Inferior parietal cortex (tissue), 1 donor: ENCODE measurements at regions not wholly inside any gene's neighbourhood (a gene's known extent, or its start where the extent isn't known, plus 50 kb on each side); places are given as distances from the start of the nearest gene placed in this dataset.
"Not testable (repeated sequence)": the region's sequence is repeated elsewhere in the genome, so short reads cannot be mapped to it uniquely, and the experiment has no call there.

Experiments
- DNase-seq: peaks from one replicate; pipeline ENCODE4 v3.0.0-alpha.2; 2016; ENCODE audit errors: extremely low spot score

GRCh38 chr2:39996653-39997080 is 217.6 kb upstream of the THUMPD2 start:
- DNase-seq: no peak

GRCh38 chr2:39995005-39995737 is 216.1 kb upstream of the THUMPD2 start:
- no peak for DNase-seq

- no peak for DNase-seq
Observed at GRCh38 chr2:39994151-39994550, 215.1 kb upstream of the THUMPD2 start.

GRCh38 chr2:39991298-39991697 is 212.2 kb upstream of the THUMPD2 start:
- DNase-seq: no peak

- no peak for DNase-seq
Observed at GRCh38 chr2:39990335-39990900, 211.4 kb upstream of the THUMPD2 start.

- no peak for DNase-seq
Observed at GRCh38 chr2:39989888-39990287, 210.8 kb upstream of the THUMPD2 start.

GRCh38 chr2:39981883-39982311 is 202.8 kb upstream of the THUMPD2 start:
- DNase-seq: no peak

- no peak for DNase-seq
Observed at GRCh38 chr2:39975476-39976020, 196.5 kb upstream of the THUMPD2 start.

- DNase-seq: no peak
Observed at GRCh38 chr2:39968037-39968436, 189.0 kb upstream of the THUMPD2 start.

- DNase-seq: not testable (repeated sequence)
Observed at GRCh38 chr2:39960681-39961080, 181.6 kb upstream of the THUMPD2 start.

- DNase-seq: no peak
Observed at GRCh38 chr2:39954346-39954745, 175.3 kb upstream of the THUMPD2 start.

GRCh38 chr2:39949131-39949530 is 170.1 kb upstream of the THUMPD2 start:
- no peak for DNase-seq

GRCh38 chr2:39948016-39948719 is 169.1 kb upstream of the THUMPD2 start:
- DNase-seq: no peak

GRCh38 chr2:39947294-39948015 is 168.4 kb upstream of the THUMPD2 start:
- no peak for DNase-seq

GRCh38 chr2:39942950-39943349 is 163.9 kb upstream of the THUMPD2 start:
- no peak for DNase-seq

- no peak for DNase-seq
Observed at GRCh38 chr2:39938035-39938835, 159.2 kb upstream of the THUMPD2 start.

- no peak for DNase-seq
Observed at GRCh38 chr2:39937621-39938020, 158.6 kb upstream of the THUMPD2 start.

- no peak for DNase-seq
Observed at GRCh38 chr2:39934851-39935250, 155.8 kb upstream of the THUMPD2 start.

GRCh38 chr2:39933196-39933595 is 154.1 kb upstream of the THUMPD2 start:
- DNase-seq: no peak

GRCh38 chr2:39932198-39932597 is 153.1 kb upstream of the THUMPD2 start:
- no peak for DNase-seq
